ENCODE measurements at regions not wholly inside any gene's neighbourhood (a gene's known extent, or its start where the extent isn't known, plus 50 kb on each side); places are given as distances from the start of the nearest gene placed in this dataset.

DNA sequence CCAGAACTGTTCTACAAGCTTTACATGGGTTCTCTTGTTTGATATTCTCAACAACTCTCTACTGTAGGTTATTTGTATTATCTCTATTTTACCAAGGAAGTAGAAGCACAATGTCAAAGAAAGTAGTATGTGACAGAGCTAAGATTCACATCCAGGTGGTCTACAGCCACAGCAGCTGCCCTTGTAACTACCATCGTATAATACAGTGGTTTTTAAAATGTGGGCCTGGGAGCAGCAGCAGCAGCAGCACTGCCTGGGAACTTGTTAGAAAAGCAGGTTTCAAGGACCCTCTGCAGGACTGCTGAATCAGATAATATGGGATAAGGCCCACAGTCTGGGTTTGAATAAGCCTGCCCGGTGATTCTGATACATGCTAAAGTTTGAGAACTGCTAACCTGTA is 357.1 kb upstream of the SATB1 start:
- Histone ChIP-seq H2AFZ (ENCODE audit: low read length) (no peak overlapping the region), H4K20me1 (ENCODE audit: insufficient read depth, low read length) (no peaks in the 10 kb centered on the region), H3K9me3 (ENCODE audit: low read depth, low read length) (no peaks in the 10 kb centered on the region), H3K4me3 (ENCODE audit: insufficient read depth, low read length) (no peak overlapping the region), H3K4me2 (ENCODE audit: insufficient read depth, low read length) (no peak overlapping the region), H3K36me3 (ENCODE audit: insufficient read depth, low read length) (no peaks in the 10 kb centered on the region), H3K27me3 (ENCODE audit: insufficient read depth, low read length) (no peaks in the 10 kb centered on the region), H3K79me2 (ENCODE audit: insufficient read depth, low read length) (no peaks in the 10 kb centered on the region), H3K27ac (ENCODE audit: low read depth, low read length) (no peak overlapping the region), H3K4me1 (ENCODE audit: insufficient read depth, low read length) (no peaks in the 10 kb centered on the region)
- DNase-seq (ENCODE audit: insufficient read length, low spot score, missing footprints) = no peak
- TF ChIP-seq, protein P1, sequence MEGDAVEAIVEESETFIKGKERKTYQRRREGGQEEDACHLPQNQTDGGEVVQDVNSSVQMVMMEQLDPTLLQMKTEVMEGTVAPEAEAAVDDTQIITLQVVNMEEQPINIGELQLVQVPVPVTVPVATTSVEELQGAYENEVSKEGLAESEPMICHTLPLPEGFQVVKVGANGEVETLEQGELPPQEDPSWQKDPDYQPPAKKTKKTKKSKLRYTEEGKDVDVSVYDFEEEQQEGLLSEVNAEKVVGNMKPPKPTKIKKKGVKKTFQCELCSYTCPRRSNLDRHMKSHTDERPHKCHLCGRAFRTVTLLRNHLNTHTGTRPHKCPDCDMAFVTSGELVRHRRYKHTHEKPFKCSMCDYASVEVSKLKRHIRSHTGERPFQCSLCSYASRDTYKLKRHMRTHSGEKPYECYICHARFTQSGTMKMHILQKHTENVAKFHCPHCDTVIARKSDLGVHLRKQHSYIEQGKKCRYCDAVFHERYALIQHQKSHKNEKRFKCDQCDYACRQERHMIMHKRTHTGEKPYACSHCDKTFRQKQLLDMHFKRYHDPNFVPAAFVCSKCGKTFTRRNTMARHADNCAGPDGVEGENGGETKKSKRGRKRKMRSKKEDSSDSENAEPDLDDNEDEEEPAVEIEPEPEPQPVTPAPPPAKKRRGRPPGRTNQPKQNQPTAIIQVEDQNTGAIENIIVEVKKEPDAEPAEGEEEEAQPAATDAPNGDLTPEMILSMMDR (IDR thresholded peaks at IDR 0.05; ENCODE audit: extremely low read depth, low read depth, low read length) = no peak

DNA sequence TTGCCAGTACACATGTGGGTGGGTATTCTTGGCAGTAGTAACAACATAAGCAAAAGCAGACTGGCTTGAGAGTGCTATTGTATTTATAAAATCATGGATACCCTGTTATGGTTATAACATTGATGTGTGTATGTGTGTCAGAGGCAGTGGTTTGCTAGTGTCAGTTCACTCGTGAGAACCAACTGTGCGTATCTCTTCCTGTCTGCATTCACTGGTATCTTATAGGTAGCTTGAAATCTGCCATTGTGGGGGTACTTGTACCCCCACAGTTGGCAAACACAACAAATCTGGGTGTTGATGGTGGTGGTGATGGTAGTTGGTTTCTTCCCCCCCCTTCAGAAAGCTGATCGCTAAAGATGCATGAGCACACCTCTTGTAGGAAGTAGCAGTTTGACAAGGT is 355.8 kb upstream of the SATB1 start:
- H3K27ac ChIP-seq (ENCODE audit: low read depth, low read length) = no peak overlapping the region
- no peaks in the 10 kb centered on the region for H3K9me3 ChIP-seq (ENCODE audit: low read depth, low read length)
- no peak for DNase-seq (ENCODE audit: insufficient read length, low spot score, missing footprints)
- no peak overlapping the region for H2AFZ ChIP-seq (ENCODE audit: low read length)
- no peaks in the 10 kb centered on the region for H4K20me1 ChIP-seq (ENCODE audit: insufficient read depth, low read length)
- TF ChIP-seq, protein P1 (IDR thresholded peaks at IDR 0.05; ENCODE audit: extremely low read depth, low read depth, low read length) = no peak
- H3K27me3 ChIP-seq (ENCODE audit: insufficient read depth, low read length) = no peaks in the 10 kb centered on the region
- H3K79me2 ChIP-seq (ENCODE audit: insufficient read depth, low read length) = no peaks in the 10 kb centered on the region
- H3K4me2 ChIP-seq (ENCODE audit: insufficient read depth, low read length) = no peak overlapping the region
- H3K4me3 ChIP-seq (ENCODE audit: insufficient read depth, low read length) = no peak overlapping the region
- H3K4me1 ChIP-seq (ENCODE audit: insufficient read depth, low read length) = no peaks in the 10 kb centered on the region
- no peaks in the 10 kb centered on the region for H3K36me3 ChIP-seq (ENCODE audit: insufficient read depth, low read length)

DNA sequence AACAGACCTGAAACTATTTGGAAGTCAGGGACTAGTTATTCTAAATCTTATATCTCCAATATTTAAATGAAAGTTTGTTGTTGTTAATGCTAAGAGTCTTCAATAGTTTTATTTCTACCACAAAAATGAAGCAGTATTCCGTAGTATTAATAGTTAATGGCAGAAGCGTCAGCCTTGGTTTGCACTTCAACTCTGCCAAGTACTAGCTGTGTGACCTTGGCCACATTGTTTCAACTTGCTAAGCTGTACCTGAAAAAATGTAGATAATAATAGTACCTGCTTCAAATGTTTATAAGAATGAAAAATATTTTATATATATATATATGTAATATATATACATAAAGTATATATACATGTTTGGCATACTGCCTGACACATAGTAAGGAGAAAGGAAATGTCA is 354.6 kb upstream of the SATB1 start:
- H3K27me3 ChIP-seq (ENCODE audit: insufficient read depth, low read length) = no peaks in the 10 kb centered on the region
- H3K4me1 ChIP-seq (ENCODE audit: insufficient read depth, low read length) = no peaks in the 10 kb centered on the region
- H3K4me2 ChIP-seq (ENCODE audit: insufficient read depth, low read length) = no peak overlapping the region
- H3K4me3 ChIP-seq (ENCODE audit: insufficient read depth, low read length) = no peak overlapping the region
- no peak overlapping the region for H2AFZ ChIP-seq (ENCODE audit: low read length)
- no peaks in the 10 kb centered on the region for H3K36me3 ChIP-seq (ENCODE audit: insufficient read depth, low read length)
- TF ChIP-seq, protein P1 (IDR thresholded peaks at IDR 0.05; ENCODE audit: extremely low read depth, low read depth, low read length) = no peak
- no peaks in the 10 kb centered on the region for H4K20me1 ChIP-seq (ENCODE audit: insufficient read depth, low read length)
- no peaks in the 10 kb centered on the region for H3K79me2 ChIP-seq (ENCODE audit: insufficient read depth, low read length)
- H3K9me3 ChIP-seq (ENCODE audit: low read depth, low read length) = no peaks in the 10 kb centered on the region
- no peak for DNase-seq (ENCODE audit: insufficient read length, low spot score, missing footprints)
- H3K27ac ChIP-seq (ENCODE audit: low read depth, low read length) = no peak overlapping the region

DNA sequence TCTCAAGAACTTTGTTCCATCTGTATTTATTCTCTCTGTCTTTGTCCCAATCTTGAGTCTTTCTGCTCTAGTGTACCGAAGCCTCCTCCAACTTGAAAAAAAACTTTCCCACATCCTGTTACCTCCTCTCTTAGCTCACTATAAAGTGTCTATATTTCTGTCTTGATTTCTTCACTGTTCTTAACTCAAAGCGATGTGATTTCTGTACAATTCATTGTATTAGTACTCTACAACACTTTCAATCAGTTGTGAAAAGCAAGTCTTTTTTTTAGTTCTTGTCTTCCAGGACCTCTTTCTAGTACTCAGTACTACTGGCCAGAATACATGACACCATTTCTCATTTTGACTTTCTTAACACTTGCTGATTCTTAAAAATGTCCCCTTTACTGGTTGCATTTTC is 353.5 kb upstream of the SATB1 start:
- no peaks in the 10 kb centered on the region for H3K9me3 ChIP-seq (ENCODE audit: low read depth, low read length)
- no peaks in the 10 kb centered on the region for H4K20me1 ChIP-seq (ENCODE audit: insufficient read depth, low read length)
- H3K36me3 ChIP-seq (ENCODE audit: insufficient read depth, low read length) = no peaks in the 10 kb centered on the region
- no peak overlapping the region for H3K4me2 ChIP-seq (ENCODE audit: insufficient read depth, low read length)
- no peaks in the 10 kb centered on the region for H3K79me2 ChIP-seq (ENCODE audit: insufficient read depth, low read length)
- no peaks in the 10 kb centered on the region for H3K27me3 ChIP-seq (ENCODE audit: insufficient read depth, low read length)
- H3K4me1 ChIP-seq (ENCODE audit: insufficient read depth, low read length) = no peaks in the 10 kb centered on the region
- no peak overlapping the region for H3K27ac ChIP-seq (ENCODE audit: low read depth, low read length)
- TF ChIP-seq, protein P1 (IDR thresholded peaks at IDR 0.05; ENCODE audit: extremely low read depth, low read depth, low read length) = no peak
- H3K4me3 ChIP-seq (ENCODE audit: insufficient read depth, low read length) = no peak overlapping the region
- no peak for DNase-seq (ENCODE audit: insufficient read length, low spot score, missing footprints)
- no peak overlapping the region for H2AFZ ChIP-seq (ENCODE audit: low read length)

Data from osteoblast (primary cell).